Immature natural killer cell (primary cell): ENCODE measurements at regions not wholly inside any gene's neighbourhood (a gene's known extent, or its start where the extent isn't known, plus 50 kb on each side); places are given as distances from the start of the nearest gene placed in this dataset.

Experiments
- DNase-seq, 3 donors: peaks; one replicate each; pipeline ENCODE4 v3.0.0; 2022; ENCODE audit warnings: mixed read lengths in 1 of 3
- H3K27ac Mint-ChIP-seq, 6 donors: one replicate each; pipeline ENCODE4 v1.8.0; 2020; ENCODE audit warnings: mixed read lengths in 6 of 6, mild to moderate bottlenecking in 5 of 6, inconsistent platforms in 4 of 6, moderate library complexity in 3 of 6
- H3K27me3 Mint-ChIP-seq, 3 donors: one replicate each; pipeline ENCODE4 v1.8.0; 2020 to 2021; ENCODE audit warnings: low read depth in 3 of 3, mild to moderate bottlenecking in 3 of 3, mixed read lengths in 3 of 3, moderate library complexity in 3 of 3, inconsistent platforms in 1 of 3
- H3K36me3 Mint-ChIP-seq, 3 donors: one replicate each; pipeline ENCODE4 v1.8.0; 2020; ENCODE audit warnings: mixed read lengths in 3 of 3, inconsistent platforms in 2 of 3, mild to moderate bottlenecking in 2 of 3
- H3K4me1 Mint-ChIP-seq, 2 donors: one replicate each; pipeline ENCODE4 v1.8.0; 2020; ENCODE audit warnings: inconsistent platforms in 2 of 2, mild to moderate bottlenecking in 2 of 2, mixed read lengths in 2 of 2, moderate library complexity in 1 of 2
- H3K4me3 Mint-ChIP-seq, 5 donors: one replicate each; pipeline ENCODE4 v1.8.0; 2020; ENCODE audit warnings: mild to moderate bottlenecking in 5 of 5, mixed read lengths in 5 of 5, inconsistent platforms in 3 of 5, moderate library complexity in 3 of 5
- H3K9me3 Mint-ChIP-seq, 6 donors: one replicate each; pipeline ENCODE4 v1.8.0; 2020; ENCODE audit warnings: mild to moderate bottlenecking in 6 of 6, mixed read lengths in 6 of 6, inconsistent platforms in 4 of 6, moderate library complexity in 3 of 6

DNA sequence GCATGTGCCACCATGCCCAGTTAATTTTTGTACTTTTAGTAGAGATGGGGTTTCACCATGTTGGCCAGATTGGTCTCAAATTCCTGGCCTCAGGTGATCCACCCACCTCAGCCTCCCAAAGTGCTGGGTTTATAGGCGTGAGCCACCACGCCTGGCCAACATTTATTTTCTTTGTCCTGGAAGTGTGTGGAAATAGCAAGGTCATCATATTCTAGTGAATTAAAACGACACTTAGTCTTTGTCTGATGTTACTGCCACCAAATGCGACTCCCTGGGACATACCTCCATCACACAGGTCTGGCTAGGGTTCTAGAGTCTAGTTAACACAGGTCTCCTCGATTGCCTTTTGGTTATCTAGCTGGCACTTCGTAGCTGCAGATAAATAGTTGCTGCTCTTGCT lies 203.1 kb downstream of the AASDH start:
- Mint-ChIP-seq H3K36me3 (no peaks in the 10 kb centered on the region), H3K4me3 (no peak overlapping the region)
- no peak for DNase-seq

GRCh38 chr4:56183344-56183959 lies 203.8 kb downstream of the AASDH start:
- H3K27ac Mint-ChIP-seq, result no peak overlapping the region
- peaks cover 0 to 4% of the 10 kb centered on the region in 2 donors for H3K4me1 Mint-ChIP-seq
- H3K27me3 Mint-ChIP-seq, result peaks cover 0 to 2% (median 1%) of the 10 kb centered on the region in 3 donors

More for the DNA sequence above, 203.1 kb downstream of the AASDH start:
- Mint-ChIP-seq H3K27ac (no peak overlapping the region), H3K9me3 (peaks cover 0 to 2% (median 0%) of the 10 kb centered on the region in 6 donors), H3K27me3 (peaks cover 1 to 2% (median 1%) of the 10 kb centered on the region in 3 donors), H3K4me1 (peaks cover 0 to 4% of the 10 kb centered on the region in 2 donors)

GRCh38 chr4:56182356-56182755 lies 204.9 kb downstream of the AASDH start:
- no peak overlapping the region for H3K4me3 Mint-ChIP-seq
- no peaks in the 10 kb centered on the region for H3K36me3 Mint-ChIP-seq
- DNase-seq, result no peak
- H3K4me1 Mint-ChIP-seq, result peaks cover 0 to 4% of the 10 kb centered on the region in 2 donors
- peaks cover 0 to 1% (median 0%) of the 10 kb centered on the region in 3 donors for H3K27me3 Mint-ChIP-seq
- H3K27ac Mint-ChIP-seq, result no peak overlapping the region
- H3K9me3 Mint-ChIP-seq, result peaks cover 0 to 7% (median under 1%) of the 10 kb centered on the region in 6 donors

More at GRCh38 chr4:56183344-56183959, 203.8 kb downstream of the AASDH start:
- DNase-seq, result no peak
- peaks cover 0 to under 1% (median 0%) of the 10 kb centered on the region in 6 donors for H3K9me3 Mint-ChIP-seq
- H3K4me3 Mint-ChIP-seq, result no peak overlapping the region
- H3K36me3 Mint-ChIP-seq, result no peaks in the 10 kb centered on the region

DNA sequence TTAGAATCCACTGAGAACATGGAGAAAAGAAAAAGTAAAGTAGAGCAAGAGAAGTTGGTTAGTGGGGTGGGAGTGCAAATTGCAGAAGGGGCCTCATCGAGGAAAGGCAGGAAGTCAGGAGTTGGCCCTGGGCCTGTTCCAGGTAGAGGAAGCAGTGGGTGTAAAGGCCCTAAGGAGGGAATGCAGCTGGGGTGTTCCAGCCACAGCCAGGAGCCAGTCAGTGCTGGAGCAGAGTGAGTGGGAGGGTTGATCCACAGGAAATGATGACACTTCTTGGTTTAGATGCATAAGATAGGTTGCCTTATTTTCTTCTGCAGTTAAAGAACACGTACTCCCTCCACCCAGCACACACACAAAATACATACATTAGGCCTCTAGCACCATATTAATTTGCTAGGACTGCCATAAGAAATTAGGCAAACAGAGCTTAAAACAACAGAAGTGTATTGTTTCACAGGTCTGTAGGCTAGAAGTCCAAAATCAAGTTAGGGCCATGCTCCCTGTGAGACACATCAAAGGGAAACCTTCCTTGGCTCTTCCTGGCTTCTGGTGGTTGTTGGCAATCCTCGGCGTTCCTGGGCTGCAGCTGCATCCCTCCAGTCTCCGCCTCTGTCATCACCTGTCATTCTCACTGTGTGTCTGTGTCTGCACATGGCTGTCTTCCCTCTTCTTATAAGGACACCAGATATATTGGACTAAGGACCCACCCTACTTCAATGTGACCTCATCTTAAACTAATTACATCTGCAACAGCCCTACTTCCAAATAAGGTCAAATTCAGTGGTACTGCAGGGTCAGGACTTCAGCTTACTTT lies 205.9 kb downstream of the AASDH start:
- Mint-ChIP-seq H3K27ac (no peak overlapping the region), H3K4me1 (peaks cover 0 to 4% of the 10 kb centered on the region in 2 donors), H3K27me3 (peaks cover 0 to 1% (median 0%) of the 10 kb centered on the region in 3 donors), H3K4me3 (no peak overlapping the region), H3K36me3 (no peaks in the 10 kb centered on the region), H3K9me3 (peaks cover 0 to 11% (median 2%) of the 10 kb centered on the region in 6 donors)
- DNase-seq, result no peak

- DNase-seq, result no peak
- H3K27me3 Mint-ChIP-seq, result peaks cover 0 to 2% (median 0%) of the 10 kb centered on the region in 3 donors
- H3K27ac Mint-ChIP-seq, result no peak overlapping the region
- peaks cover 2 to 7% (median 3%) of the 10 kb centered on the region in 6 donors for H3K9me3 Mint-ChIP-seq
- no peak overlapping the region for H3K4me3 Mint-ChIP-seq
- H3K4me1 Mint-ChIP-seq, result no peaks in the 10 kb centered on the region
- H3K36me3 Mint-ChIP-seq, result no peaks in the 10 kb centered on the region
Observed at GRCh38 chr4:56169061-56169460, 218.2 kb downstream of the AASDH start.

DNA sequence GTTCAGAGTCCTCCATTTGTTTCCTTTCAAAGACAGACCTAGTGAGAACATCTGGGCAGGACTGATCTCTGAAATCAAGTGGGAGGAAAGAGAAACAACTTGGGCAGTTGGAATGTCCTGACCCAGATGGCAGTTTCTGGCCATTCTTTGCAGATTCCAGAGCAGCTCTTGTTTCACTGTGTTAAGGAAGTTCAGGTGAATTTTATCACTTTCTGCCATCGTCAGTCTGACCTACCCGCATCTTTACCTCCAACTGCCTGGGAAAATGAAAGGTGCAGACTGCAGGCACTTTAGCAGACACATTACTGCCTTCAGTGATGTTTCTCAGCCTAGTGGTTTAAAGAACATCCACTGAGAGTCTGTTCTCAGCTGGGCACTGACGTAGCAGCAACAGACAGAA lies 216.2 kb downstream of the CEP135 start:
- no peak for DNase-seq
- Mint-ChIP-seq H3K9me3 (peaks cover 2 to 7% (median 3%) of the 10 kb centered on the region in 6 donors), H3K4me1 (no peaks in the 10 kb centered on the region), H3K36me3 (no peaks in the 10 kb centered on the region), H3K4me3 (no peak overlapping the region), H3K27ac (no peak overlapping the region), H3K27me3 (peaks cover 0 to 5% (median 0%) of the 10 kb centered on the region in 3 donors)

- H3K4me1 Mint-ChIP-seq, result no peaks in the 10 kb centered on the region
- H3K36me3 Mint-ChIP-seq, result no peaks in the 10 kb centered on the region
- DNase-seq, result no peak
- no peak overlapping the region for H3K27ac Mint-ChIP-seq
- no peak overlapping the region for H3K4me3 Mint-ChIP-seq
- peaks cover 0 to 5% (median 1%) of the 10 kb centered on the region in 3 donors for H3K27me3 Mint-ChIP-seq
- H3K9me3 Mint-ChIP-seq, result peaks cover 0 to 1% (median 0%) of the 10 kb centered on the region in 6 donors
Observed at GRCh38 chr4:56160636-56161035, 211.9 kb downstream of the CEP135 start.

DNA sequence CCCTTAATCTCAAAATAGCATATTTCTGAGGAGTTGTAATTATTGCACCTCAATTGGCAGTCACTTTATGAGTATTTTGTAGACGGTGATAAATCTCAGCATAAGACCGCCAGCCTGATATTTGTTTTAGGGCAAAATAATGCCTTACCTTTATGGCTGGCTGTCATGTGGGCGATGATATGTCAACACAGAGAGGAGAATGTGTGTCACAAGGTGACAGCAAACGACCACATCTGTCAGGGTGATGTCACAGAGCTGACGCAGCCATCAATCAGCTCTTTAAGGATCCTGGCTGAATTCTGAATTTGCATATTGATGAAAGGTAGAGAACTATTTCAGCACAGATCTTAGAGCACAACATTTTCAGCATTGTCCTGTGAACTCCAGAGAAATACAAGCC lies 209.7 kb downstream of the CEP135 start:
- Mint-ChIP-seq H3K4me1 (no peaks in the 10 kb centered on the region), H3K36me3 (no peaks in the 10 kb centered on the region), H3K4me3 (no peak overlapping the region), H3K27me3 (peaks cover 0 to 6% (median 3%) of the 10 kb centered on the region in 3 donors), H3K9me3 (peaks cover 0 to 3% (median 0%) of the 10 kb centered on the region in 6 donors), H3K27ac (no peak overlapping the region)
- DNase-seq, result no peak

GRCh38 chr4:56156141-56156540 lies 207.4 kb downstream of the CEP135 start:
- Mint-ChIP-seq H3K36me3 (no peaks in the 10 kb centered on the region), H3K4me1 (no peaks in the 10 kb centered on the region), H3K27ac (no peak overlapping the region), H3K4me3 (no peak overlapping the region), H3K27me3 (peaks cover 0 to 3% (median 3%) of the 10 kb centered on the region in 3 donors), H3K9me3 (peaks cover 0 to 3% (median 0%) of the 10 kb centered on the region in 6 donors)
- no peak for DNase-seq

DNA sequence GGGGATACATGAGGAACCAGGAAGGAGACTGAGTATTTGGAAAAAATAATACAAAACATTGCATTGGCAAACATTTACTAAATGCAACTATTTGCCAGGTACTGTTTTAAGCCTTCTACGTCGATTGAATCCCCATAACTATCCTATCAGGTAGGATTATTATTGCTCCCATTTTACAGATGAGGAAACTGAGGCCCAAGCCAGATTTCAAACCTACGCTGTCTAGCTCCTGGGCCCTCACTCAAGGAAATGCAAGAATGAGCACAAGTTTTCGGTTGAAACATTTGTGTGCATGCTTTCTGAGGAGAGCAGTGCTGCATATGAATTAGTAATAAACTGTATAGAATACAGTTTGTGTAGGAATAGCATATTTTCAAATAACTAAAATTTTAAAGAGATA lies 206.7 kb downstream of the CEP135 start:
- H3K4me3 Mint-ChIP-seq, result no peak overlapping the region
- no peak overlapping the region for H3K27ac Mint-ChIP-seq
- no peak for DNase-seq
- H3K4me1 Mint-ChIP-seq, result no peaks in the 10 kb centered on the region
- peaks cover 0 to 4% (median 3%) of the 10 kb centered on the region in 3 donors for H3K27me3 Mint-ChIP-seq
- H3K36me3 Mint-ChIP-seq, result no peaks in the 10 kb centered on the region
- peaks cover 0 to 3% (median 0%) of the 10 kb centered on the region in 6 donors for H3K9me3 Mint-ChIP-seq

GRCh38 chr4:56149591-56149990 lies 200.8 kb downstream of the CEP135 start:
- H3K4me1 Mint-ChIP-seq, result no peaks in the 10 kb centered on the region
- peaks cover 0 to 2% (median 0%) of the 10 kb centered on the region in 6 donors for H3K9me3 Mint-ChIP-seq
- no peak for DNase-seq
- no peaks in the 10 kb centered on the region for H3K36me3 Mint-ChIP-seq
- H3K27me3 Mint-ChIP-seq, result peaks cover 0 to 5% (median 5%) of the 10 kb centered on the region in 3 donors
- no peak overlapping the region for H3K4me3 Mint-ChIP-seq
- no peak overlapping the region for H3K27ac Mint-ChIP-seq

DNA sequence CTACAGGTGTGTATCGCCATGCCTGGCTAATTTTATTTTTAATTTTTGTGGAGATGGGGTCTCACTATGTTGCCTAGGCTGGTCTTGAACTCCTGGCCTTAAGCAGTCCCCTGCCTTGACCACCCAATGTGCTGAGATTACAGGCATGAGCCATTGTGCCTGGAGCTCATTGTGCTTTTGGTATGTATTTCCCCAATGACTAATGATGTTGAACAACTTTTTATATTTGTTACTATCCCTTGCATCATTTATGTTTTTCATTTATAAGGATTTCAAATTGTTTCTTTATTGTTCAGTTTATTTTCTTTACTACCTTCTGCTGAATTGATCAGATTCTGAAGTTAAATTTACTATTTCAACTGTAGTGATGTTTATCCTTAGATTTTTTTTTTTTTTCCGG lies 199.7 kb downstream of the CEP135 start:
- H3K4me3 Mint-ChIP-seq, result no peak overlapping the region
- peaks cover 0 to 4% (median 3%) of the 10 kb centered on the region in 3 donors for H3K27me3 Mint-ChIP-seq
- H3K9me3 Mint-ChIP-seq, result no peaks in the 10 kb centered on the region
- no peak for DNase-seq
- H3K36me3 Mint-ChIP-seq, result no peaks in the 10 kb centered on the region
- no peaks in the 10 kb centered on the region for H3K4me1 Mint-ChIP-seq
- H3K27ac Mint-ChIP-seq, result no peak overlapping the region

- Mint-ChIP-seq H3K36me3 (no peaks in the 10 kb centered on the region), H3K4me3 (no peak overlapping the region), H3K9me3 (no peaks in the 10 kb centered on the region), H3K4me1 (no peaks in the 10 kb centered on the region), H3K27me3 (peaks cover 0 to 4% (median 2%) of the 10 kb centered on the region in 3 donors), H3K27ac (no peak overlapping the region)
- no peak for DNase-seq
Observed at GRCh38 chr4:56147371-56147770, 198.6 kb downstream of the CEP135 start.

- Mint-ChIP-seq H3K4me1 (no peaks in the 10 kb centered on the region), H3K27ac (no peak overlapping the region), H3K4me3 (no peak overlapping the region), H3K36me3 (no peaks in the 10 kb centered on the region), H3K27me3 (peaks cover 0 to 4% (median 2%) of the 10 kb centered on the region in 3 donors), H3K9me3 (no peaks in the 10 kb centered on the region)
- DNase-seq, result no peak
Observed at GRCh38 chr4:56146956-56147355, 198.2 kb downstream of the CEP135 start.
